WTC11 (cell line): ENCODE measurements at regions not wholly inside any gene's neighbourhood (a gene's known extent, or its start where the extent isn't known, plus 50 kb on each side); places are given as distances from the start of the nearest gene placed in this dataset.

Experiments used
- ATAC-seq: fragments of 200-7000 bp; cut with Tn5 transposase; 2 replicates; pipeline ENCODE4 v1.10.0; 2021; ENCODE audit warnings: mild to moderate bottlenecking, moderate library complexity
- CTCF ChIA-PET: fragments of 300-600 bp; sonication (Branson Sonifier 250); formaldehyde crosslinking; loops from one replicate; lab custom pipeline; 2021; ENCODE audit warnings: antibody characterized with exemption; lab: Charles Lee
- POLR2A ChIA-PET: fragments of 350-600 bp; sonication (Branson Sonifier 250); formaldehyde crosslinking; loops from one replicate; lab custom pipeline; 2021; ENCODE audit warnings: antibody characterized with exemption; lab: Charles Lee
- DNase-seq: peaks from one replicate; pipeline ENCODE4 v3.0.0; 2021; ENCODE audit warnings: low spot score
- H3K27ac Mint-ChIP-seq: 2 replicates; pipeline ENCODE4 v1.8.0; 2021; ENCODE audit warnings: mixed read lengths
- H3K27me3 Mint-ChIP-seq: 2 replicates; pipeline ENCODE4 v1.8.0; 2021; ENCODE audit warnings: low read depth, mild to moderate bottlenecking, moderate library complexity, mixed read lengths
- H3K36me3 Mint-ChIP-seq: 2 replicates; pipeline ENCODE4 v1.8.0; 2021; ENCODE audit warnings: mixed read lengths
- H3K4me1 Mint-ChIP-seq: 2 replicates; pipeline ENCODE4 v1.8.0; 2022; ENCODE audit warnings: mixed read lengths
- H3K4me3 Mint-ChIP-seq: 2 replicates; pipeline ENCODE4 v1.8.0; 2021; ENCODE audit warnings: mild to moderate bottlenecking, moderate library complexity, mixed read lengths
- H3K9me3 Mint-ChIP-seq: 2 replicates; pipeline ENCODE4 v1.8.0; 2021; ENCODE audit warnings: mixed read lengths
- ATF3 ChIP-seq: sonication (generic); formaldehyde crosslinking; conservative IDR thresholded peaks from 2 replicates; pipeline ENCODE4 v1.8.1; 2022; ENCODE audit warnings: mild to moderate bottlenecking, missing genetic modification reagents
- E2F1 ChIP-seq: sonication (generic); formaldehyde crosslinking; IDR thresholded peaks from 2 replicates; pipeline ENCODE4 v1.8.0; 2022; ENCODE audit warnings: mild to moderate bottlenecking, missing genetic modification reagents
- ERG ChIP-seq: fragments of 250-450 bp; sonication (Bioruptor Pico); IDR thresholded peaks from 2 replicates; pipeline ENCODE4 v1.8.0; 2021; ENCODE audit warnings: mild to moderate bottlenecking
- ETV6 ChIP-seq: sonication (generic); formaldehyde crosslinking; IDR thresholded peaks from 2 replicates; pipeline ENCODE4 v1.8.1; 2022; ENCODE audit warnings: mild to moderate bottlenecking, missing genetic modification reagents
- FOXK1 ChIP-seq: sonication (generic); formaldehyde crosslinking; IDR thresholded peaks from 2 replicates; pipeline ENCODE4 v1.8.0; 2022; ENCODE audit warnings: mild to moderate bottlenecking, moderate library complexity, missing genetic modification reagents
- FOXP1 ChIP-seq: sonication (generic); formaldehyde crosslinking; IDR thresholded peaks from 2 replicates; pipeline ENCODE4 v1.8.0; 2022; ENCODE audit warnings: missing genetic modification reagents, mild to moderate bottlenecking, moderate library complexity, borderline replicate concordance
- GTF2I ChIP-seq: fragments of 250-450 bp; sonication (Bioruptor Pico); conservative IDR thresholded peaks from 2 replicates; pipeline ENCODE4 v1.4.0; 2021; ENCODE audit warnings: mild to moderate bottlenecking
- MXD4 ChIP-seq: fragments of 250-450 bp; sonication (Bioruptor Pico); IDR thresholded peaks from 2 replicates; pipeline ENCODE4 v1.8.0; 2021; ENCODE audit warnings: mild to moderate bottlenecking, moderate library complexity, borderline replicate concordance
- NFE2L1 ChIP-seq: sonication (generic); formaldehyde crosslinking; IDR thresholded peaks from 2 replicates; pipeline ENCODE4 v1.8.1; 2023; ENCODE audit warnings: missing genetic modification reagents
- NR1H2 ChIP-seq: sonication (generic); formaldehyde crosslinking; IDR thresholded peaks from 2 replicates; pipeline ENCODE4 v1.9.0; 2021; ENCODE audit warnings: mild to moderate bottlenecking, moderate library complexity, missing genetic modification reagents
- SP1 ChIP-seq: sonication (generic); formaldehyde crosslinking; conservative IDR thresholded peaks from 2 replicates; pipeline ENCODE4 v1.8.1; 2022; ENCODE audit warnings: missing genetic modification reagents
- TCF7 ChIP-seq: sonication (generic); formaldehyde crosslinking; IDR thresholded peaks from 2 replicates; pipeline ENCODE4 v1.8.0; 2022; ENCODE audit warnings: mild to moderate bottlenecking, low read depth, missing genetic modification reagents, moderate library complexity
- ZMAT4 ChIP-seq: fragments of 250-450 bp; sonication (Bioruptor Pico); IDR thresholded peaks from 2 replicates; pipeline ENCODE4 v1.9.0; 2021; ENCODE audit warnings: mild to moderate bottlenecking
- ZNF281 ChIP-seq: sonication (generic); formaldehyde crosslinking; IDR thresholded peaks from 2 replicates; pipeline ENCODE4 v1.8.0; 2023; ENCODE audit warnings: mild to moderate bottlenecking, missing genetic modification reagents
- ZNF317 ChIP-seq: sonication (generic); formaldehyde crosslinking; IDR thresholded peaks from 2 replicates; pipeline ENCODE4 v1.8.1; 2023; ENCODE audit warnings: low read depth, mild to moderate bottlenecking, moderate library complexity, missing genetic modification reagents, borderline replicate concordance
- ZNF425 ChIP-seq: fragments of 250-450 bp; sonication (Bioruptor Pico); conservative IDR thresholded peaks from 2 replicates; pipeline ENCODE4 v1.9.0; 2021; ENCODE audit warnings: mild to moderate bottlenecking
- ZNF671 ChIP-seq: fragments of 250-450 bp; sonication (Bioruptor Pico); IDR thresholded peaks from 2 replicates; pipeline ENCODE4 v1.8.0; 2021; ENCODE audit warnings: mild to moderate bottlenecking
- ZSCAN18 ChIP-seq: fragments of 250-450 bp; sonication (Bioruptor Pico); IDR thresholded peaks from 2 replicates; pipeline ENCODE4 v2.1.2; 2022; ENCODE audit warnings: mild to moderate bottlenecking, moderate library complexity

GRCh38 chr9:81384911-81385310 is 304.4 kb downstream of the TLE1 start (continued):
- TF ChIP-seq ERG (CRISPR knock-in tag), result no peak
- no peak for TF ChIP-seq FOXK1 (CRISPR knock-in tag)
- no peak for TF ChIP-seq ZNF317 (CRISPR knock-in tag)

- CTCF ChIA-PET, result no interaction called here
Measured at GRCh38 chr9:81382281-81382680, 307.1 kb downstream of the TLE1 start.

More at GRCh38 chr9:81382281-81382680, 307.1 kb downstream of the TLE1 start:
- H3K36me3 Mint-ChIP-seq, result 0 out of 2 replicates have a peak, but pooled peaks cover 9% of the 10 kb centered on the region
- TF ChIP-seq ATF3 (no peak), ZSCAN18 (no peak), E2F1 (CRISPR knock-in tag) (no peak), MXD4 (CRISPR knock-in tag) (no peak), ZMAT4 (no peak), GTF2I (CRISPR knock-in tag) (no peak), SP1 (CRISPR knock-in tag) (no peak), NR1H2 (CRISPR knock-in tag) (no peak), ZNF281 (CRISPR knock-in tag) (no peak), ZNF671 (no peak), TCF7 (CRISPR knock-in tag) (no peak), FOXP1 (CRISPR knock-in tag) (no peak), ZNF425 (CRISPR knock-in tag) (no peak), NFE2L1 (no peak), ETV6 (CRISPR knock-in tag) (no peak)
- H3K27me3 Mint-ChIP-seq, result no peaks in the 10 kb centered on the region
- 0 out of 2 replicates have a peak, but pooled peaks cover 3% of the 10 kb centered on the region for H3K4me1 Mint-ChIP-seq
- ATAC-seq (no peak), DNase-seq (no peak)
- H3K27ac Mint-ChIP-seq, result no peak overlapping the region
- POLR2A ChIA-PET, result no interaction called here
- no peak overlapping the region for H3K4me3 Mint-ChIP-seq
- H3K9me3 Mint-ChIP-seq, result peaks cover 18% of the 10 kb centered on the region
